GM23338 (cell line): ENCODE measurements at regions not wholly inside any gene's neighbourhood (a gene's known extent, or its start where the extent isn't known, plus 50 kb on each side); places are given as distances from the start of the nearest gene placed in this dataset.

ENCODE experiments used
- ATAC-seq: fragments of 200-7000 bp; cut with Tn5 transposase; 3 replicates; pipeline ENCODE4 v1.9.1; 2020
- DNase-seq: peaks from one replicate; pipeline ENCODE4 v3.0.0-alpha.2; 2015; ENCODE audit warnings: low spot score
- H2AFZ ChIP-seq: fragments of 200-600 bp; sonication (generic); 2 replicates; pipeline ENCODE4 v1.8.0; 2016; ENCODE audit warnings: antibody characterized with exemption, mild to moderate bottlenecking, moderate library complexity
- H3F3A ChIP-seq: fragments of 200-600 bp; sonication (generic); replicated peaks from 2 replicates; pipeline ENCODE4 v1.8.0; 2017; ENCODE audit warnings: antibody characterized with exemption, mixed run types, low read depth
- H3K27ac ChIP-seq: fragments of 200-600 bp; sonication (generic); 2 replicates; pipeline ENCODE4 v1.6.1; 2016; ENCODE audit warnings: low read depth
- H3K27me3 ChIP-seq: fragments of 200-600 bp; sonication (generic); 2 replicates; pipeline ENCODE4 v1.8.0; 2016; ENCODE audit warnings: mild to moderate bottlenecking, mixed run types, moderate library complexity; ENCODE audit not compliant: insufficient read depth
- H3K36me3 ChIP-seq: fragments of 200-600 bp; sonication (generic); 2 replicates; pipeline ENCODE4 v1.8.0; 2016; ENCODE audit warnings: mild to moderate bottlenecking; ENCODE audit not compliant: insufficient read depth
- H3K4me1 ChIP-seq: fragments of 200-600 bp; sonication (generic); 2 replicates; pipeline ENCODE4 v1.8.0; 2016; ENCODE audit warnings: mild to moderate bottlenecking, moderate library complexity; ENCODE audit not compliant: insufficient read depth
- H3K4me2 ChIP-seq: fragments of 200-600 bp; sonication (generic); 2 replicates; pipeline ENCODE4 v1.7.1; 2017; ENCODE audit warnings: mixed run types
- H3K4me3 ChIP-seq: fragments of 200-600 bp; sonication (generic); 2 replicates; pipeline ENCODE4 v1.6.1; 2016; ENCODE audit warnings: mixed run types
- H3K79me2 ChIP-seq: fragments of 200-600 bp; sonication (generic); replicated peaks from 2 replicates; pipeline ENCODE4 v1.8.0; 2017; ENCODE audit warnings: mild to moderate bottlenecking; ENCODE audit not compliant: insufficient read depth
- H3K9me2 ChIP-seq: fragments of 200-600 bp; sonication (generic); 2 replicates; pipeline ENCODE4 v1.8.0; 2017; ENCODE audit not compliant: insufficient read depth
- H4K20me1 ChIP-seq: fragments of 200-600 bp; sonication (generic); replicated peaks from 2 replicates; pipeline ENCODE4 v1.8.0; 2017; ENCODE audit warnings: mild to moderate bottlenecking; ENCODE audit not compliant: insufficient read depth
- H3K27ac Mint-ChIP-seq: 2 replicates; pipeline ENCODE4 v1.8.0; 2020; ENCODE audit warnings: inconsistent platforms, mild to moderate bottlenecking, moderate library complexity, mixed read lengths
- H3K27me3 Mint-ChIP-seq: 3 replicates; pipeline ENCODE4 v1.8.0; 2022; ENCODE audit warnings: low read depth, mild to moderate bottlenecking, moderate library complexity, mixed read lengths, inconsistent platforms; ENCODE audit not compliant: insufficient read depth, poor library complexity
- H3K36me3 Mint-ChIP-seq: 3 replicates; pipeline ENCODE4 v1.8.0; 2021; ENCODE audit warnings: low read depth, mild to moderate bottlenecking, inconsistent platforms, moderate library complexity, mixed read lengths
- H3K4me1 Mint-ChIP-seq: 3 replicates; pipeline ENCODE4 v1.8.0; 2020; ENCODE audit warnings: mild to moderate bottlenecking, inconsistent platforms, mixed read lengths
- H3K4me3 Mint-ChIP-seq: 3 replicates; pipeline ENCODE4 v1.8.0; 2021; ENCODE audit warnings: moderate library complexity, mild to moderate bottlenecking, inconsistent platforms, mixed read lengths
- H3K9me3 Mint-ChIP-seq: 3 replicates; pipeline ENCODE4 v1.8.0; 2020; ENCODE audit warnings: moderate library complexity, mild to moderate bottlenecking, inconsistent platforms, mixed read lengths
- CREB1 ChIP-seq: fragments of 250-450 bp; sonication (Bioruptor Pico); IDR thresholded peaks from 2 replicates; pipeline ENCODE4 v1.5.0; 2020; ENCODE audit warnings: low read depth, mild to moderate bottlenecking, moderate library complexity
- CTCF ChIP-seq, 2 experiments: fragments of 200-600 bp in 1 of 2; sonication (generic) in 1 of 2; conservative IDR thresholded peaks; 2 replicates each; pipeline versions ENCODE4 v1.5.1 to v1.6.1; 2016 to 2017; ENCODE audit warnings: antibody characterized with exemption in 2 of 2, low read depth in 2 of 2, mild to moderate bottlenecking in 2 of 2, moderate library complexity in 1 of 2
- ETS1 ChIP-seq: IDR thresholded peaks from 2 replicates; pipeline ENCODE4 v1.6.1; 2016; ENCODE audit warnings: antibody characterized with exemption
- EZH2 ChIP-seq: fragments of 200-600 bp; sonication (generic); IDR thresholded peaks from one replicate; pipeline ENCODE4 v1.8.0; 2017; ENCODE audit warnings: antibody characterized with exemption, mild to moderate bottlenecking, low read depth; ENCODE audit not compliant: unreplicated experiment
- EZH2phosphoT487 ChIP-seq: fragments of 200-600 bp; sonication (generic); IDR thresholded peaks from one replicate; pipeline ENCODE4 v1.8.1; 2018; ENCODE audit warnings: antibody characterized with exemption; ENCODE audit not compliant: unreplicated experiment
- JUNB ChIP-seq: IDR thresholded peaks from one replicate; pipeline ENCODE4 v1.6.1; 2016; ENCODE audit warnings: antibody characterized with exemption; ENCODE audit not compliant: unreplicated experiment
- NANOG ChIP-seq: IDR thresholded peaks from 2 replicates; pipeline ENCODE4 v1.6.1; 2016; ENCODE audit warnings: antibody characterized with exemption, borderline replicate concordance
- POLR2AphosphoS5 ChIP-seq: IDR thresholded peaks from 2 replicates; pipeline ENCODE4 v1.6.1; 2016; ENCODE audit warnings: antibody characterized with exemption, low read depth
- REST ChIP-seq: IDR thresholded peaks from one replicate; pipeline ENCODE4 v1.6.1; 2018; ENCODE audit warnings: antibody characterized with exemption; ENCODE audit not compliant: unreplicated experiment
- STAT1 ChIP-seq: IDR thresholded peaks from one replicate; pipeline ENCODE4 v1.6.1; 2016; ENCODE audit warnings: antibody characterized with exemption; ENCODE audit not compliant: unreplicated experiment
- ZNF331 ChIP-seq: fragments of 250-450 bp; sonication (Bioruptor Pico); IDR thresholded peaks from 2 replicates; pipeline ENCODE4 v1.5.0; 2020; ENCODE audit warnings: low read depth, mild to moderate bottlenecking, moderate library complexity

- Histone ChIP-seq H2AFZ (no peak overlapping the region), H3K27ac (no peak overlapping the region), H4K20me1 (no peaks in the 10 kb centered on the region), H3K4me2 (no peak overlapping the region), H3K9me2 (no peaks in the 10 kb centered on the region), H3K27me3 (no peaks in the 10 kb centered on the region), H3K4me3 (no peak overlapping the region), H3K4me1 (peaks cover under 1% of the 10 kb centered on the region; the same call in 1 of the 2 replicates), H3K36me3 (no peaks in the 10 kb centered on the region), H3K79me2 (no peaks in the 10 kb centered on the region), H3F3A (no peaks in the 10 kb centered on the region)
- Mint-ChIP-seq H3K27me3 (peaks cover 3% of the 10 kb centered on the region), H3K9me3 (no peaks in the 10 kb centered on the region; the same call in 2 of the 3 replicates), H3K36me3 (no peaks in the 10 kb centered on the region), H3K4me3 (no peak overlapping the region), H3K27ac (no peak overlapping the region), H3K4me1 (peaks cover 5% of the 10 kb centered on the region)
- DNase-seq: no peak
- TF ChIP-seq EZH2phosphoT487 (no peak), NANOG (no peak), ZNF331 (CRISPR knock-in tag) (no peak), STAT1 (no peak), POLR2AphosphoS5 (no peak), REST (no peak)
- no peak for ATAC-seq
These were observed 140.2 kb upstream of the KLF6 start for GRCh38 chr10:3925184-3925583.

- H3F3A ChIP-seq: no peaks in the 10 kb centered on the region
- no peak overlapping the region for H3K27ac Mint-ChIP-seq
- no peaks in the 10 kb centered on the region for H4K20me1 ChIP-seq
- no peak overlapping the region for H3K4me2 ChIP-seq
- H3K4me3 ChIP-seq: no peak overlapping the region
- no peak overlapping the region for H3K4me3 Mint-ChIP-seq
- TF ChIP-seq EZH2: no peak
- no peaks in the 10 kb centered on the region for H3K27me3 ChIP-seq
- peaks cover 11% of the 10 kb centered on the region for H3K4me1 Mint-ChIP-seq
- no peak overlapping the region for H3K27ac ChIP-seq
- no peaks in the 10 kb centered on the region for H3K79me2 ChIP-seq
- H3K4me1 ChIP-seq: peaks cover 7% of the 10 kb centered on the region
- no peak for DNase-seq
- H3K9me2 ChIP-seq: no peaks in the 10 kb centered on the region
- peaks cover 3% of the 10 kb centered on the region for H3K27me3 Mint-ChIP-seq
- H3K36me3 Mint-ChIP-seq: peaks cover 2% of the 10 kb centered on the region; the same call in 2 of the 3 replicates
- ATAC-seq: no peak
- no peak overlapping the region for H2AFZ ChIP-seq
- no peaks in the 10 kb centered on the region for H3K36me3 ChIP-seq
- no peaks in the 10 kb centered on the region; the same call in 1 of the 3 replicates for H3K9me3 Mint-ChIP-seq
These were observed 139.3 kb upstream of the KLF6 start for GRCh38 chr10:3924344-3924743.

GRCh38 chr10:3923033-3923432 lies 138.0 kb upstream of the KLF6 start:
- Mint-ChIP-seq H3K4me1 (peaks cover 11% of the 10 kb centered on the region), H3K27me3 (peaks cover 6% of the 10 kb centered on the region), H3K27ac (no peak overlapping the region), H3K9me3 (peaks cover 11% of the 10 kb centered on the region; the same call in 2 of the 3 replicates), H3K36me3 (peaks cover 8% of the 10 kb centered on the region; the same call in 2 of the 3 replicates), H3K4me3 (no peak overlapping the region)
- H3K79me2 ChIP-seq: no peaks in the 10 kb centered on the region
- no peaks in the 10 kb centered on the region for H3K27me3 ChIP-seq
- ATAC-seq: no peak
- no peak overlapping the region for H2AFZ ChIP-seq
- DNase-seq: no peak
- no peaks in the 10 kb centered on the region for H3F3A ChIP-seq
- H3K4me1 ChIP-seq: peaks cover 7% of the 10 kb centered on the region
- H3K9me2 ChIP-seq: no peaks in the 10 kb centered on the region
- H3K4me3 ChIP-seq: no peak overlapping the region
- H3K4me2 ChIP-seq: no peak overlapping the region
- no peak overlapping the region for H3K27ac ChIP-seq
- H4K20me1 ChIP-seq: no peaks in the 10 kb centered on the region
- no peaks in the 10 kb centered on the region for H3K36me3 ChIP-seq
- TF ChIP-seq ZNF331 (CRISPR knock-in tag) (no peak), CTCF (conservative IDR thresholded peaks at IDR 0.05; ENCODE audit: low read depth in 2 of 2) (no peak), NANOG (no peak), POLR2AphosphoS5 (no peak), CREB1 (CRISPR knock-in tag) (no peak), ETS1 (no peak), STAT1 (no peak), JUNB (no peak)
